ENCODE measurements at regions not wholly inside any gene's neighbourhood (a gene's known extent, or its start where the extent isn't known, plus 50 kb on each side); places are given as distances from the start of the nearest gene placed in this dataset.
"Not testable (repeated sequence)": the region's sequence is repeated elsewhere in the genome, so short reads cannot be mapped to it uniquely, and the experiment has no call there.

- no peak for TF ChIP-seq CTCF (IDR thresholded peaks at IDR 0.05; ENCODE audit: low read length, missing control alignments)
- no peak overlapping the region for H3K4me3 ChIP-seq (replicated peaks; ENCODE audit: low read depth, low read length)
- no peak for DNase-seq (ENCODE audit: low read depth)
Observed at GRCh38 chr9:103319979-103320378, 324.8 kb downstream of the CYLC2 start.

GRCh38 chr9:103323699-103324098 is 328.6 kb downstream of the CYLC2 start:
- no peak for DNase-seq (ENCODE audit: low read depth)
- TF ChIP-seq CTCF (IDR thresholded peaks at IDR 0.05; ENCODE audit: low read length, missing control alignments), result no peak
- no peak overlapping the region for H3K4me3 ChIP-seq (replicated peaks; ENCODE audit: low read depth, low read length)

- H3K4me3 ChIP-seq (replicated peaks; ENCODE audit: low read depth, low read length), result no peak overlapping the region
- DNase-seq (ENCODE audit: low read depth), result no peak
- no peak for TF ChIP-seq CTCF (IDR thresholded peaks at IDR 0.05; ENCODE audit: low read length, missing control alignments)
Observed at GRCh38 chr9:103335461-103335860, 340.3 kb downstream of the CYLC2 start.

GRCh38 chr9:103355000-103355399 is 359.9 kb downstream of the CYLC2 start:
- DNase-seq (ENCODE audit: low read depth), result no peak
- no peak overlapping the region for H3K4me3 ChIP-seq (replicated peaks; ENCODE audit: low read depth, low read length)
- no peak for TF ChIP-seq CTCF (IDR thresholded peaks at IDR 0.05; ENCODE audit: low read length, missing control alignments)

- not testable (repeated sequence) for H3K4me3 ChIP-seq (replicated peaks; ENCODE audit: low read depth, low read length); DNase-seq (ENCODE audit: low read depth)
Observed at GRCh38 chr9:103357980-103358379, 362.8 kb downstream of the CYLC2 start.

- no peak for DNase-seq (ENCODE audit: low read depth)
- no peak overlapping the region for H3K4me3 ChIP-seq (replicated peaks; ENCODE audit: low read depth, low read length)
- TF ChIP-seq CTCF (IDR thresholded peaks at IDR 0.05; ENCODE audit: low read length, missing control alignments), result no peak
Observed at GRCh38 chr9:103361906-103362305, 366.8 kb downstream of the CYLC2 start.

GRCh38 chr9:103362986-103363385 is 367.9 kb downstream of the CYLC2 start:
- DNase-seq (ENCODE audit: low read depth), result peak; percentile 2
- TF ChIP-seq CTCF (IDR thresholded peaks at IDR 0.05; ENCODE audit: low read length, missing control alignments), result no peak
- H3K4me3 ChIP-seq (replicated peaks; ENCODE audit: low read depth, low read length), result no peak overlapping the region

- H3K4me3 ChIP-seq (replicated peaks; ENCODE audit: low read depth, low read length), result no peak overlapping the region
- TF ChIP-seq CTCF (IDR thresholded peaks at IDR 0.05; ENCODE audit: low read length, missing control alignments), result no peak
- peak; percentile 75 for DNase-seq (ENCODE audit: low read depth)
Observed at GRCh38 chr9:103364753-103365152, 369.6 kb downstream of the CYLC2 start.

Measured in fibroblast of pulmonary artery (primary cell).